Ovary (tissue), 7 donors: ENCODE measurements at regions not wholly inside any gene's neighbourhood (a gene's known extent, or its start where the extent isn't known, plus 50 kb on each side); places are given as distances from the start of the nearest gene placed in this dataset.

Experiments
- DNase-seq, 5 donors: peaks; one replicate each; pipeline ENCODE4 v3.0.0-alpha.2; 2019 to 2020
- H3K27ac ChIP-seq, 2 donors: fragments of 200-600 bp; one replicate each; pipeline versions ENCODE4 v1.5.1 to v1.8.0; 2019 to 2022
- H3K27me3 ChIP-seq: fragments of 200-600 bp; one replicate; pipeline ENCODE4 v1.8.0; 2022
- H3K36me3 ChIP-seq: fragments of 200-600 bp; sonication (generic); one replicate; pipeline ENCODE4 v1.5.1; 2019
- H3K4me1 ChIP-seq: one replicate; pipeline ENCODE4 v1.8.1; 2013; ENCODE audit warnings: mild to moderate bottlenecking, moderate library complexity; ENCODE audit not compliant: insufficient read depth
- H3K4me3 ChIP-seq: fragments of 200-600 bp; sonication (generic); one replicate; pipeline ENCODE4 v1.5.1; 2017
- H3K9me3 ChIP-seq, 2 donors: fragments of 200-600 bp in 1 of 2; sonication (generic) in 1 of 2; one replicate each; pipeline versions ENCODE4 v1.5.1 to v1.8.1; 2013 to 2019; ENCODE audit warnings: mild to moderate bottlenecking in 1 of 2, moderate library complexity in 1 of 2
- EP300 ChIP-seq: sonication (generic); formaldehyde crosslinking; IDR thresholded peaks from one replicate; pipeline ENCODE4 v1.6.1; 2017; ENCODE audit warnings: antibody characterized with exemption
- POLR2A ChIP-seq: fragments of 450-650 bp; IDR thresholded peaks from one replicate; pipeline ENCODE4 v1.6.1; 2017; ENCODE audit warnings: antibody characterized with exemption, mild to moderate bottlenecking, moderate library complexity
- WGBS, 3 donors: extraction: QIAGEN DNeasy Blood & Tissue Kit in 1 of 3; methylation state at CpG; one replicate each; pipeline versions ENCODE4 v1.1.5 to v1.1.7; 2013 to 2017; 5-methylcytosine and 5-hydroxymethylcytosine counted together
- intact Hi-C, 4 donors: fragments of 100-400 bp; cut with DNase I; formaldehyde crosslinking; loops; one replicate each; pipeline versions ENCODE4 v1.11.0 to v1.15.1; 2022 to 2023
- TF ChIP-seq, protein P1 (sequence below), 3 donors: fragments of 450-650 bp in 2 of 3; fragments of 200-600 bp in 1 of 3; IDR thresholded peaks; one replicate each; pipeline versions ENCODE4 v1.5.1 to v1.8.0; 2016 to 2022; ENCODE audit warnings: antibody characterized with exemption in 3 of 3, mild to moderate bottlenecking in 1 of 3
- donor health status: DM: no; HTN: no; CAD: no; lungs with moderate emphysema.
- donor health status: DM: no; HTN: no; CAD: no.
- donor health status: Bipolar disorder and iron deficiency.
- donor health status: DM: no; HTN: no; CAD: no.
- donor health status: DM: yes; HTN: yes; CAD: no.

- H3K27ac ChIP-seq, result no peak overlapping the region
- H3K4me3 ChIP-seq, result no peak overlapping the region
- H3K36me3 ChIP-seq, result no peaks in the 10 kb centered on the region
- no peaks in the 10 kb centered on the region for H3K4me1 ChIP-seq
- TF ChIP-seq EP300 (no peak), POLR2A (no peak)
- TF ChIP-seq, protein P1, sequence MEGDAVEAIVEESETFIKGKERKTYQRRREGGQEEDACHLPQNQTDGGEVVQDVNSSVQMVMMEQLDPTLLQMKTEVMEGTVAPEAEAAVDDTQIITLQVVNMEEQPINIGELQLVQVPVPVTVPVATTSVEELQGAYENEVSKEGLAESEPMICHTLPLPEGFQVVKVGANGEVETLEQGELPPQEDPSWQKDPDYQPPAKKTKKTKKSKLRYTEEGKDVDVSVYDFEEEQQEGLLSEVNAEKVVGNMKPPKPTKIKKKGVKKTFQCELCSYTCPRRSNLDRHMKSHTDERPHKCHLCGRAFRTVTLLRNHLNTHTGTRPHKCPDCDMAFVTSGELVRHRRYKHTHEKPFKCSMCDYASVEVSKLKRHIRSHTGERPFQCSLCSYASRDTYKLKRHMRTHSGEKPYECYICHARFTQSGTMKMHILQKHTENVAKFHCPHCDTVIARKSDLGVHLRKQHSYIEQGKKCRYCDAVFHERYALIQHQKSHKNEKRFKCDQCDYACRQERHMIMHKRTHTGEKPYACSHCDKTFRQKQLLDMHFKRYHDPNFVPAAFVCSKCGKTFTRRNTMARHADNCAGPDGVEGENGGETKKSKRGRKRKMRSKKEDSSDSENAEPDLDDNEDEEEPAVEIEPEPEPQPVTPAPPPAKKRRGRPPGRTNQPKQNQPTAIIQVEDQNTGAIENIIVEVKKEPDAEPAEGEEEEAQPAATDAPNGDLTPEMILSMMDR (IDR thresholded peaks at IDR 0.05), result no peak
- no peaks in the 10 kb centered on the region for H3K9me3 ChIP-seq
- no peaks in the 10 kb centered on the region for H3K27me3 ChIP-seq
- no peak for DNase-seq
- 96 to 98% (median 98%) methylated on average over 3 of the region's 3 CpGs for WGBS, 3 donors
- intact Hi-C loops, result no loop called here
Measured at GRCh38 chr12:31821484-31821883, 92.7 kb upstream of the AMN1 start.

- Histone ChIP-seq H3K9me3 (no peaks in the 10 kb centered on the region), H3K36me3 (no peaks in the 10 kb centered on the region), H3K4me3 (no peak overlapping the region), H3K4me1 (no peaks in the 10 kb centered on the region), H3K27ac (no peak overlapping the region), H3K27me3 (no peaks in the 10 kb centered on the region)
- 90 to 95% (median 92%) methylated on average over 7 of the region's 7 CpGs for WGBS, 3 donors
- intact Hi-C loops, result no loop called here
- DNase-seq, result no peak
- TF ChIP-seq POLR2A (no peak), EP300 (no peak)
- TF ChIP-seq, protein P1 (IDR thresholded peaks at IDR 0.05), result no peak
Measured at GRCh38 chr12:31820832-31821231, 92.0 kb upstream of the AMN1 start.

DNA sequence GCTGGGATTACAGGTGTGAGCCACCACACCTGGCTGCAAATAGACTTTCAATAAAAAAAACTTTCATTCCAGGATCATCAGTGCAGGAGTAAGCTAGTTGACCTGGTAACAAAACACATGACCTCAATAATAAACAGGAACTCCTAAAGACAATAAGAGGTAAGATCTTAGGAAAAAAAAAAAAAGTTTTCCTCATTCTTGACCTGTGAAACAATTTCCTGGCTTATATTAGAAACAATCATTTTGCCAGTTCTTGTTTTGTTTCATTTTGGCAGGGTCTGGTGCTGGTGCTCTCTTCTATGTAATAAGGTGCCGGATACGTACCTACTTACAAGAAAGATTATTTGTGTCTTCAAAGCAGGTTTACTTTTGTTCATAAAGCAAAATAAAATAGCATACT lies 90.6 kb upstream of the AMN1 start:
- TF ChIP-seq, protein P1 (IDR thresholded peaks at IDR 0.05), result no peak
- TF ChIP-seq EP300 (no peak), POLR2A (no peak)
- H3K9me3 ChIP-seq, result no peaks in the 10 kb centered on the region
- no peaks in the 10 kb centered on the region for H3K4me1 ChIP-seq
- WGBS, 3 donors, result 64 to 79% (median 66%) methylated on average over 2 of the region's 2 CpGs
- DNase-seq, result no peak
- intact Hi-C loops, result no loop called here
- H3K27me3 ChIP-seq, result no peaks in the 10 kb centered on the region
- no peak overlapping the region for H3K27ac ChIP-seq
- no peaks in the 10 kb centered on the region for H3K36me3 ChIP-seq
- H3K4me3 ChIP-seq, result no peak overlapping the region

DNA sequence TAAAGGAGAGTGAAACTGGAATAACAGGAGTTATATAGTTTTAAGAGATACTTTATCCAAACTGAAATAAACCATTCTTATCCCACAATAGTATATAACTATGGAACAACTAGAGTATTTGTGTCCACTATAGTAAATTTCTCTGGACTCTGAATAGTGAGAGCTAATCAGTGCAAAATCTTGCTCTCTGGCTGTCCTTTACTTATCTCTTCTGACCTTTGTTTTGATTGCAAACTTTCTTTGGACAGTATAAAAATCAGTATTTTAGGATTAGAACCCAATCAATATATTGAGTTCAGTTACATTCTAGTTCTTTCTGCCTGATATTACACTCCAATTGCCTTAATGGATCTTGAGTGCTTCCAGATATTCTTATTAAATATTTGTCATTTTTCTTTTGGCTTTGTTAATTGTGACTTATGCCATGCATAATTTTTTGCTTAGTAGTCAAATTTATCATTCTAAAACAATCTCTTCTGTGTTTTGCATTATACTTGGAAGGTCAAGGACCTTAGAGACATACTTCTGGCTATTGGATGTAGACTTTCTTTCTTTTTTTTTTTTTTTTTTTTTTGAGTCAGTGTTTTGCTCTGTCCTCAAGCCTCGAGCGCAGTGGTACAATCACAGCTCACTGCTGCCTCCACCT lies 89.9 kb upstream of the AMN1 start:
- no peaks in the 10 kb centered on the region for H3K4me1 ChIP-seq
- intact Hi-C loops, result no loop called here
- H3K9me3 ChIP-seq, result no peaks in the 10 kb centered on the region
- no peak for TF ChIP-seq POLR2A
- TF ChIP-seq, protein P1 (IDR thresholded peaks at IDR 0.05), result no peak
- TF ChIP-seq EP300, result no peak
- H3K27ac ChIP-seq, result no peak overlapping the region
- H3K27me3 ChIP-seq, result no peaks in the 10 kb centered on the region
- no peaks in the 10 kb centered on the region for H3K36me3 ChIP-seq
- no peak overlapping the region for H3K4me3 ChIP-seq
- DNase-seq, result no peak
- WGBS, 3 donors, result 58 to 80% (median 63%) methylated on average over 2 of the region's 2 CpGs
